H1 (cell line): ENCODE measurements at regions not wholly inside any gene's neighbourhood (a gene's known extent, or its start where the extent isn't known, plus 50 kb on each side); places are given as distances from the start of the nearest gene placed in this dataset.

Experiments used
- CTCF ChIA-PET: fragments of 300-600 bp; sonication (Branson Sonifier 250); formaldehyde crosslinking; loops from one replicate; lab custom pipeline; 2021; ENCODE audit not compliant: partially characterized antibody; lab: Charles Lee
- POLR2A ChIA-PET: fragments of 300-600 bp; sonication (Branson Sonifier 250); formaldehyde crosslinking; loops from one replicate; lab custom pipeline; 2021; ENCODE audit warnings: inconsistent platforms; ENCODE audit not compliant: partially characterized antibody; lab: Charles Lee
- DNase-seq, 2 experiments: peaks; one replicate each; pipeline versions ENCODE4 v3.0.0 to v3.0.0-alpha.2; 2010 to 2022; ENCODE audit warnings: low spot score in 2 of 2, low read depth in 1 of 2, mixed read lengths in 1 of 2
- FAIRE-seq: peaks from 2 replicates; lab custom pipeline; 2011; peaks lifted over from hg19 to GRCh38; lab: Jason Lieb, UNC
- H2AFZ ChIP-seq: 2 replicates; pipeline ENCODE4 v1.8.1; 2012; ENCODE audit warnings: low read length, inconsistent platforms
- H2AK5ac ChIP-seq: 2 replicates; pipeline ENCODE4 v1.6.1; 2013; ENCODE audit warnings: low read depth, low read length
- H2BK120ac ChIP-seq: replicated peaks from 2 replicates; pipeline ENCODE3; 2013; ENCODE audit warnings: low read depth, low read length, inconsistent platforms
- H2BK12ac ChIP-seq: 2 replicates; pipeline ENCODE4 v1.6.1; 2013; ENCODE audit warnings: low read depth, low read length
- H2BK15ac ChIP-seq: 2 replicates; pipeline ENCODE4 v1.6.1; 2013; ENCODE audit warnings: low read length
- H2BK20ac ChIP-seq: 2 replicates; pipeline ENCODE4 v1.6.1; 2013; ENCODE audit warnings: low read length
- H2BK5ac ChIP-seq: 2 replicates; pipeline ENCODE4 v1.6.1; 2013; ENCODE audit warnings: low read depth, low read length
- H3K14ac ChIP-seq: 2 replicates; pipeline ENCODE4 v1.6.1; 2013; ENCODE audit warnings: inconsistent platforms; ENCODE audit not compliant: insufficient read length
- H3K18ac ChIP-seq: 2 replicates; pipeline ENCODE4 v1.6.1; 2013; ENCODE audit warnings: low read length; ENCODE audit errors: extremely low read depth
- H3K23ac ChIP-seq: 2 replicates; pipeline ENCODE4 v1.6.1; 2013; ENCODE audit warnings: inconsistent platforms; ENCODE audit not compliant: insufficient read length
- H3K23me2 ChIP-seq: 2 replicates; pipeline ENCODE4 v1.6.1; 2013; ENCODE audit warnings: low read depth, low read length
- H3K27ac ChIP-seq: 2 replicates; pipeline ENCODE4 v1.6.1; 2011; ENCODE audit warnings: low read depth, low read length, inconsistent platforms
- H3K27me3 ChIP-seq, 4 experiments: replicated peaks in 1 of 4; 1 replicate in 1 of 4; 2 replicates in 3 of 4; pipeline versions ENCODE4 v1.6.1 to v1.8.1; 2011 to 2013; ENCODE audit warnings: low read length in 3 of 4, mild to moderate bottlenecking in 3 of 4, inconsistent platforms in 2 of 4, mixed read lengths in 2 of 4, moderate library complexity in 1 of 4; ENCODE audit not compliant: control insufficient read depth in 3 of 4, insufficient read depth in 3 of 4; ENCODE audit errors: extremely low read depth in 1 of 4
- H3K36me3 ChIP-seq, 4 experiments: 2 replicates each; pipeline versions ENCODE4 v1.6.1 to v1.8.1; 2011 to 2013; ENCODE audit warnings: mild to moderate bottlenecking in 4 of 4, low read length in 3 of 4, moderate library complexity in 2 of 4, control low read depth in 1 of 4, inconsistent platforms in 1 of 4; ENCODE audit not compliant: insufficient read depth in 4 of 4, control insufficient read depth in 2 of 4
- H3K4ac ChIP-seq: replicated peaks from 2 replicates; pipeline ENCODE3; 2013; ENCODE audit warnings: low read length, low read depth, mixed read lengths, inconsistent platforms; ENCODE audit not compliant: insufficient read length
- H3K4me1 ChIP-seq, 4 experiments: replicated peaks in 1 of 4; 1 replicate in 1 of 4; 2 replicates in 3 of 4; pipeline versions ENCODE4 v1.6.1 to v1.8.1; 2011 to 2013; ENCODE audit warnings: low read length in 3 of 4, inconsistent platforms in 2 of 4, mixed read lengths in 1 of 4; ENCODE audit not compliant: insufficient read depth in 4 of 4, control insufficient read depth in 3 of 4
- H3K4me2 ChIP-seq, 2 experiments: 2 replicates each; pipeline versions ENCODE4 v1.6.1 to v1.8.1; 2011 to 2013; ENCODE audit warnings: low read depth in 2 of 2, low read length in 2 of 2, control low read depth in 1 of 2, inconsistent platforms in 1 of 2, mild to moderate bottlenecking in 1 of 2; ENCODE audit not compliant: insufficient read depth in 1 of 2
- H3K4me3 ChIP-seq, 4 experiments: fragments of 200-600, 300-600 bp in 1 of 4; sonication (generic), shearing (Covaris generic), sonication (Bioruptor Twin) in 1 of 4; 2 replicates each; pipeline versions ENCODE4 v1.5.1 to v1.8.1; 2011 to 2016; ENCODE audit warnings: low read length in 4 of 4, low read depth in 3 of 4, control low read depth in 2 of 4, inconsistent platforms in 2 of 4, mild to moderate bottlenecking in 2 of 4, mixed read lengths in 1 of 4, moderate library complexity in 1 of 4; ENCODE audit not compliant: insufficient read depth in 2 of 4; ENCODE audit errors: extremely low read depth in 1 of 4
- H3K56ac ChIP-seq: replicated peaks from 2 replicates; pipeline ENCODE3; 2013; ENCODE audit warnings: low read depth, mild to moderate bottlenecking, mixed read lengths, low read length, inconsistent platforms; ENCODE audit not compliant: insufficient read length
- H3K79me1 ChIP-seq: 2 replicates; pipeline ENCODE4 v1.6.1; 2013; ENCODE audit warnings: low read depth, low read length, control low read depth
- H3K79me2 ChIP-seq, 2 experiments: 2 replicates each; pipeline versions ENCODE4 v1.6.1 to v1.8.1; 2012 to 2013; ENCODE audit warnings: low read length in 2 of 2, mild to moderate bottlenecking in 2 of 2, inconsistent platforms in 1 of 2; ENCODE audit not compliant: insufficient read depth in 2 of 2, control insufficient read depth in 1 of 2
- H3K9ac ChIP-seq, 4 experiments: replicated peaks in 1 of 4; 1 replicate in 1 of 4; 2 replicates in 3 of 4; pipeline versions ENCODE4 v1.6.1 to v1.8.1; 2011 to 2013; ENCODE audit warnings: low read depth in 3 of 4, low read length in 3 of 4, control low read depth in 2 of 4, mild to moderate bottlenecking in 2 of 4, moderate library complexity in 2 of 4, inconsistent platforms in 1 of 4; ENCODE audit errors: extremely low read depth in 1 of 4
- H3K9me3 ChIP-seq, 2 experiments: 2 replicates each; pipeline versions ENCODE4 v1.6.1 to v1.8.1; 2012 to 2013; ENCODE audit warnings: mild to moderate bottlenecking in 2 of 2, moderate library complexity in 2 of 2, control low read depth in 1 of 2, inconsistent platforms in 1 of 2, low read depth in 1 of 2, low read length in 1 of 2, mixed read lengths in 1 of 2; ENCODE audit not compliant: insufficient read depth in 2 of 2
- H4K20me1 ChIP-seq, 2 experiments: replicated peaks in 1 of 2; 2 replicates each; pipeline versions ENCODE3 to v1.8.1; 2011 to 2013; ENCODE audit warnings: inconsistent platforms in 2 of 2, low read length in 2 of 2, mild to moderate bottlenecking in 1 of 2; ENCODE audit not compliant: insufficient read depth in 2 of 2, control insufficient read depth in 1 of 2
- H4K5ac ChIP-seq: 2 replicates; pipeline ENCODE4 v1.6.1; 2013; ENCODE audit warnings: low read length, low read depth, mixed read lengths, inconsistent platforms; ENCODE audit not compliant: insufficient read length
- H4K8ac ChIP-seq: 2 replicates; pipeline ENCODE4 v1.8.0; 2013; ENCODE audit warnings: mild to moderate bottlenecking, moderate library complexity, low read length, inconsistent platforms; ENCODE audit not compliant: insufficient read depth; ENCODE audit errors: extremely low read depth
- H4K91ac ChIP-seq: replicated peaks from 2 replicates; pipeline ENCODE3; 2013; ENCODE audit warnings: low read length, mixed read lengths, inconsistent platforms; ENCODE audit not compliant: insufficient read length
- CBX8 ChIP-seq: fragments of 300-800, 300-1000 bp; sonication (generic); IDR thresholded peaks from 2 replicates; pipeline ENCODE4 v1.7.1; 2016; ENCODE audit warnings: low read depth, low read length, borderline replicate concordance
- CTBP2 ChIP-seq: IDR thresholded peaks from 2 replicates; pipeline ENCODE4 v1.7.0; 2011; ENCODE audit warnings: borderline replicate concordance, mild to moderate bottlenecking, moderate library complexity, mixed read lengths, low read length; ENCODE audit not compliant: insufficient read depth, insufficient read length
- NANOG ChIP-seq: IDR thresholded peaks from 2 replicates; pipeline ENCODE4 v1.6.1; 2011; ENCODE audit warnings: low read length, low read depth, mild to moderate bottlenecking, inconsistent platforms; ENCODE audit not compliant: insufficient read depth, poor library complexity, severe bottlenecking
- POLR2A ChIP-seq, 2 experiments: IDR thresholded peaks; 1 replicate in 1 of 2; 2 replicates in 1 of 2; pipeline ENCODE4 v1.6.1; 2011; ENCODE audit warnings: low read depth in 2 of 2, low read length in 2 of 2, mild to moderate bottlenecking in 2 of 2; ENCODE audit errors: control extremely low read depth in 1 of 2
- POU5F1 ChIP-seq: IDR thresholded peaks from 2 replicates; pipeline ENCODE4 v1.6.1; 2011; ENCODE audit warnings: low read depth, mild to moderate bottlenecking, low read length, moderate library complexity
- SIRT6 ChIP-seq: IDR thresholded peaks from one replicate; pipeline ENCODE4 v1.7.1; 2012; ENCODE audit warnings: low read length, inconsistent platforms
- TAF1 ChIP-seq: IDR thresholded peaks from 2 replicates; pipeline ENCODE4 v1.6.1; 2011; ENCODE audit warnings: mild to moderate bottlenecking, low read depth, low read length
- ZNF274 ChIP-seq: IDR thresholded peaks from 2 replicates; pipeline ENCODE4 v1.7.0; 2012; ENCODE audit warnings: low read length, borderline replicate concordance; ENCODE audit errors: extremely low read depth
- WGBS, 2 experiments: shearing (Covaris generic) in 1 of 2; methylation state at CpG; one replicate each; pipeline versions ENCODE4 v1.1.6 to v1.1.7; 2013 to 2015; ENCODE audit warnings: low lambda C conversion rate in 2 of 2, mixed read lengths in 2 of 2, inconsistent platforms in 1 of 2, low coverage in 1 of 2, missing lambda C conversion rate in 1 of 2; ENCODE audit not compliant: insufficient replicate concordance in 2 of 2, insufficient coverage in 1 of 2, insufficient read length in 1 of 2; ENCODE audit errors: extremely low coverage in 1 of 2, missing lambda C conversion rate in 1 of 2; 5-methylcytosine and 5-hydroxymethylcytosine counted together

- Histone ChIP-seq H2BK20ac (no peak overlapping the region), H4K91ac (no peak overlapping the region), H3K56ac (no peak overlapping the region), H3K18ac (no peak overlapping the region), H3K9ac (no peak overlapping the region), H3K14ac (no peak overlapping the region), H2AK5ac (no peak overlapping the region), H3K4me3 (no peak overlapping the region), H2BK120ac (no peak overlapping the region), H2BK15ac (no peak overlapping the region), H3K27me3 (no peaks in the 10 kb centered on the region), H3K4ac (no peak overlapping the region), H2BK5ac (no peak overlapping the region), H3K23ac (no peak overlapping the region), H3K4me1 (no peaks in the 10 kb centered on the region), H3K4me2 (no peak overlapping the region), H4K8ac (no peak overlapping the region), H3K36me3 (no peaks in the 10 kb centered on the region), H3K79me2 (no peaks in the 10 kb centered on the region), H3K79me1 (no peaks in the 10 kb centered on the region), H3K9me3 (no peaks in the 10 kb centered on the region), H2BK12ac (no peak overlapping the region), H2AFZ (no peak overlapping the region), H4K20me1 (no peaks in the 10 kb centered on the region), H3K23me2 (no peaks in the 10 kb centered on the region), H4K5ac (no peak overlapping the region), H3K27ac (no peak overlapping the region)
- no peak for DNase-seq
- ChIA-PET CTCF (interaction anchor here (0.9 to 3.7 kb wide), 3 partner anchors 13 to 230 kb away, joined by 3 to 8 read pairs (median 7); no protein-coding TSS in a partner anchor), POLR2A (no interaction called here)
- FAIRE-seq = no peak
- 88% methylated on average over 1 of the region's 1 CpG; no CpG with 5 or more reads in 1 of the 2 experiments for WGBS, 2 experiments
- TF ChIP-seq SIRT6 (no peak), POLR2A (IDR thresholded peaks at IDR 0.05; ENCODE audit: control extremely low read depth in 1 of 2, low read depth in 2 of 2, low read length in 2 of 2) (no peak), CBX8 (no peak), TAF1 (no peak), ZNF274 (no peak), NANOG (no peak), CTBP2 (no peak), POU5F1 (no peak)
Observed at GRCh38 chr4:93896516-93896915, 68.0 kb downstream of the ATOH1 start.
